ENCODE measurements at regions not wholly inside any gene's neighbourhood (a gene's known extent, or its start where the extent isn't known, plus 50 kb on each side); places are given as distances from the start of the nearest gene placed in this dataset.

DNA sequence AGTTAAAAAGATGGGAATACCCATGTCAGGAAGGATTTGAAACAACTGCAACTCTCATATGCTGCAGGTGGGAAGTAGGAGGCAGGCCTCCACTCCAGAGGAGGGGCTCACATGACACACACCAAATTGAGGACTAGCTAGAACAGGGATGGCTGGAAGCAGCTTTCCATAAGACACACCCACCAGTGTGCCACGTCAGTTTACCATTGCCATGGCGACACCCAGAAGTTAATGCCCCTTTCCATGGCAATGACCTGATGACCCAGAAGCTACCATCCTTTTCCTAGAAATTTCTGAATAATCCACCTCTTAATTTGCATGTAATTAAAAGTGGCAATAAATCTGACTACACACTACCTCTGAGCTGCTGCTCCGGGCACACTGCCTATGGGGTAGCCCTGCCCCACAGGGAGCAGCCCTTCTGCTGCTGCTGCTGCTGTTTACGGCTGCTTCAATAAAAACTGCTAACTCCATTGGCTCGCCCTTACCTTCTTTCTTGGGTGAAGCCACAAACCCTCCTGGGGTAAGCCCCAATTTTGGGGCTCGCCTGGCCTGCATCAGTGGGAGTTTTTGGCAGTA lies 89.4 kb downstream of the RRM2 start:
- TF ChIP-seq, protein P1, sequence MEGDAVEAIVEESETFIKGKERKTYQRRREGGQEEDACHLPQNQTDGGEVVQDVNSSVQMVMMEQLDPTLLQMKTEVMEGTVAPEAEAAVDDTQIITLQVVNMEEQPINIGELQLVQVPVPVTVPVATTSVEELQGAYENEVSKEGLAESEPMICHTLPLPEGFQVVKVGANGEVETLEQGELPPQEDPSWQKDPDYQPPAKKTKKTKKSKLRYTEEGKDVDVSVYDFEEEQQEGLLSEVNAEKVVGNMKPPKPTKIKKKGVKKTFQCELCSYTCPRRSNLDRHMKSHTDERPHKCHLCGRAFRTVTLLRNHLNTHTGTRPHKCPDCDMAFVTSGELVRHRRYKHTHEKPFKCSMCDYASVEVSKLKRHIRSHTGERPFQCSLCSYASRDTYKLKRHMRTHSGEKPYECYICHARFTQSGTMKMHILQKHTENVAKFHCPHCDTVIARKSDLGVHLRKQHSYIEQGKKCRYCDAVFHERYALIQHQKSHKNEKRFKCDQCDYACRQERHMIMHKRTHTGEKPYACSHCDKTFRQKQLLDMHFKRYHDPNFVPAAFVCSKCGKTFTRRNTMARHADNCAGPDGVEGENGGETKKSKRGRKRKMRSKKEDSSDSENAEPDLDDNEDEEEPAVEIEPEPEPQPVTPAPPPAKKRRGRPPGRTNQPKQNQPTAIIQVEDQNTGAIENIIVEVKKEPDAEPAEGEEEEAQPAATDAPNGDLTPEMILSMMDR (IDR thresholded peaks at IDR 0.05): no peak
- no peak for TF ChIP-seq POLR2A (IDR thresholded peaks at IDR 0.05)

All from right lobe of liver (tissue), 4 donors.